ENCODE measurements at regions not wholly inside any gene's neighbourhood (a gene's known extent, or its start where the extent isn't known, plus 50 kb on each side); places are given as distances from the start of the nearest gene placed in this dataset.

DNA sequence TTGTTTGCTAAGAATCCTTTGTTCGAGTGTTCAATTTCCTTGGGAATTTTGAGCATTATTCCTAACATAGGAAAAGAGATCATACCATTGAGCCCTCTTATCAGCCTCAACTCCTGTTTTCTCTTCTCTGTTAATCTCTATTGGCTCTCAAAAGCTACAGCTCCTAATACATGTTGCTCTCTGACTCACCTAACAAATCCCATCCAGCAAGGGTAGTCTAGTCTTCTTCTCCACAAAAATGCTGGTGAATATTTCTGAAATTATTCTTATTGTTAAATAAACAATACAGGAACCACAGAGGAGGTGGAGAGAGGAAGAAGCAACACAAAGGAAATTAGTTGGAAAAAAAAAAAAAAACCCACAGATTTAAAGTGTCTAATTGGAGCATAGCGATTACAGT, 325.8 kb upstream of the NAALADL2 start:
- TF ChIP-seq, protein P1, sequence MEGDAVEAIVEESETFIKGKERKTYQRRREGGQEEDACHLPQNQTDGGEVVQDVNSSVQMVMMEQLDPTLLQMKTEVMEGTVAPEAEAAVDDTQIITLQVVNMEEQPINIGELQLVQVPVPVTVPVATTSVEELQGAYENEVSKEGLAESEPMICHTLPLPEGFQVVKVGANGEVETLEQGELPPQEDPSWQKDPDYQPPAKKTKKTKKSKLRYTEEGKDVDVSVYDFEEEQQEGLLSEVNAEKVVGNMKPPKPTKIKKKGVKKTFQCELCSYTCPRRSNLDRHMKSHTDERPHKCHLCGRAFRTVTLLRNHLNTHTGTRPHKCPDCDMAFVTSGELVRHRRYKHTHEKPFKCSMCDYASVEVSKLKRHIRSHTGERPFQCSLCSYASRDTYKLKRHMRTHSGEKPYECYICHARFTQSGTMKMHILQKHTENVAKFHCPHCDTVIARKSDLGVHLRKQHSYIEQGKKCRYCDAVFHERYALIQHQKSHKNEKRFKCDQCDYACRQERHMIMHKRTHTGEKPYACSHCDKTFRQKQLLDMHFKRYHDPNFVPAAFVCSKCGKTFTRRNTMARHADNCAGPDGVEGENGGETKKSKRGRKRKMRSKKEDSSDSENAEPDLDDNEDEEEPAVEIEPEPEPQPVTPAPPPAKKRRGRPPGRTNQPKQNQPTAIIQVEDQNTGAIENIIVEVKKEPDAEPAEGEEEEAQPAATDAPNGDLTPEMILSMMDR (conservative IDR thresholded peaks at IDR 0.05; ENCODE audit: low read depth, low read length): no peak
- H3K4me3 ChIP-seq (ENCODE audit: low read length): no peak overlapping the region
- peak; percentile 4 for DNase-seq (ENCODE audit: low read depth)

DNA sequence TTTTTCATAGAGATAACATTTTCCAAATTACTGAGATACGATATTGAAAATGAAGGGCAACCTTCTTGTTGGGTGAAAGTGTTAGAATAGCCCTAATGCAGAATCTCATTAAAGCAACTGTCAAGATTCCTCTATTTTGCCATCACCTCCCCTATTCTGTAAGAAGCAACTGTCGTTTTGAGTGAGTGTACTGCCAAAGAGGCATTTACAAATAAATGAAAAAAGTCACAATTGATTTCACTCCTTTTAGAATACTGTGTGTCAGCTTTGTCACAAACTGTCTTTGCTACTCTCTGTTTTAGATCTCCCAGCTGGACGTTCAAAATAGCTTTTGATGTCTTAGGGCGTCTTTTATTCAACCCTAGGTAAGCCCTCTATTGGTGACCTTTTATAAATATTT, 322.8 kb upstream of the NAALADL2 start:
- DNase-seq (ENCODE audit: low read depth): no peak
- H3K4me3 ChIP-seq (ENCODE audit: low read length): no peak overlapping the region
- TF ChIP-seq, protein P1 (conservative IDR thresholded peaks at IDR 0.05; ENCODE audit: low read depth, low read length): no peak

DNA sequence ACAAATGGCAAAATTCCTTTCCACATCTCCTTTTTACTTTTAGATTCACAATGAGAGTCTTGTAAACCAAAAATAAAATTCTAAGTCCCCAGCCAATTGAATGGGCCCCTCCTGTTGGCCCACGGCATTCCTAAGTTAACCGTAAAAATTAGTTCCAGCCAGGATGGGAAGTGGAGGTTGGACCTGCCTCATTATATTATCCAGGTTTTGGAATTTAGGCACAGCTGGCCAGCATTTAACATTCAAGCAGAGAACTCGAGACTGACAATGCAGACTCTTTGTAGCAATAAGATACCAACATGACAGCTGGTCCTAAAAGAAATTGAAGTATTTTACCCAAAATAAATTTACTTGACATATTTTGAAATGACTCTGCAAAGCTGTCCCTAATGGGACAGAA, 321.0 kb upstream of the NAALADL2 start:
- no peak for DNase-seq (ENCODE audit: low read depth)
- H3K4me3 ChIP-seq (ENCODE audit: low read length): no peak overlapping the region
- TF ChIP-seq, protein P1 (conservative IDR thresholded peaks at IDR 0.05; ENCODE audit: low read depth, low read length): no peak

DNA sequence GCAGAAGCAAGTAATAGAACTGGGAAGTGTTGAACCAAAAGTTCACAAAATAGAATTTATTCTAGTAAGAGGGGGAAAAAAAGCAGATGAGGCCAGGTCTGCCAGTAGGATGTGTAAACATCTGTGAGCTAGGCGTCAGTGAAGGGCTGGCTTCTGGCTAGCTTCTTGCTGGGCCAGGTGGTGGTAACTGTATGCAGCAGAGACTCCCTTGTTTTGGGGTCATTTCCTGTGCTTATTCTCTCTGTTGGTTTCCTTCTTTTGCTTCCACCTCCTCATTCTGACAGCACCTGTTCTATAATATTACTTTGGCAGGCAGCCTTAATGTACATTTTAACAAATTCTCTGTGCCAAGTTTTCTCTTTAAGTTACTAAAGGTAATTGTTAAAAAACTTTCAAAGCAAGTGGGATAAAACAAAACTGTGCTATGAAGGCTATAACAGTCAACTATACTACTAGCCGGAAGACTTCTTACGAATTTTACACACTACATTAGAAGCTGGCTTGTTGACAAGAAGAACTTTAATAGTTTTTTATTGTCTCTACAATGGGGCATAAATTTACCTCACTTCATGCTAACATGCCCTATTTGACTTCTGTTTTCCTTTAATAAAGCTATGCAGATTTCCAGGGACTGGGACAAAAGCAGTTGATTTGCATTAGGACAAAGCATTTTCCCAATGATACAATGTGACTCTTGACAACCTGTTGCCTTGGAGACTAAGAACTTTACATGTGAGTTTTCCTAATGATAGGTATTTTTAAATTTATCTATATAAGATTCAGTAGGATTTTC, 318.8 kb upstream of the NAALADL2 start:
- no peak overlapping the region for H3K4me3 ChIP-seq (ENCODE audit: low read length)
- no peak for DNase-seq (ENCODE audit: low read depth)
- TF ChIP-seq, protein P1 (conservative IDR thresholded peaks at IDR 0.05; ENCODE audit: low read depth, low read length): no peak

DNA sequence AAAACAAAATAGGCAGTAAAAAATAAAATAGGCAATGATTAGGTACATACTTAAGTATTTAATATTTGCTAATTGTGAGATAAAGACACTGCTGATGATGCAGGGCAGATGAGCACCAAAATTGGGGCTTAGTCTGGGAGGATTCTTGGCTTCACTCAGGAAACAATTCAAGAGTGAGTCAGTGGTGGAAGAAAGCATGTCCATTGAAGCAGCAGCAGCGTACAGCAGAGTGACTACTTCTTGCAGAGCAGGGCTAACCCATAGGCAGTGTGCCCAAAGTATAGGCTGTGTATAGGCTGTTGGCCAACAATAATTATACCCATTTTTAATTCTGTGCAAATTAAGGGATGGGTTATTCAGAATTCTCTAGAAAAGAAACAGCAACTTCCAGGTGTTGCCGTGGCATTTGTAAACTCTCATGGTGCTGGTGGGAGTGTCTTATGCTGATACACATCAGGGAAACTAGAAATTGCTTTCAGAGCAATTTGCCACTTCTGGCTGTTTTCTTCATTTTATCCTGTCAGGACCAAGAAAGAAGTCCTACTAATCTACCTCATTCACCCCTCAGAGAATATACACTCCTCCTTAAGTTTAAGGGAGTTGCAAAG, 317.3 kb upstream of the NAALADL2 start:
- no peak overlapping the region for H3K4me3 ChIP-seq (ENCODE audit: low read length)
- no peak for DNase-seq (ENCODE audit: low read depth)
- TF ChIP-seq, protein P1 (conservative IDR thresholded peaks at IDR 0.05; ENCODE audit: low read depth, low read length): no peak

DNA sequence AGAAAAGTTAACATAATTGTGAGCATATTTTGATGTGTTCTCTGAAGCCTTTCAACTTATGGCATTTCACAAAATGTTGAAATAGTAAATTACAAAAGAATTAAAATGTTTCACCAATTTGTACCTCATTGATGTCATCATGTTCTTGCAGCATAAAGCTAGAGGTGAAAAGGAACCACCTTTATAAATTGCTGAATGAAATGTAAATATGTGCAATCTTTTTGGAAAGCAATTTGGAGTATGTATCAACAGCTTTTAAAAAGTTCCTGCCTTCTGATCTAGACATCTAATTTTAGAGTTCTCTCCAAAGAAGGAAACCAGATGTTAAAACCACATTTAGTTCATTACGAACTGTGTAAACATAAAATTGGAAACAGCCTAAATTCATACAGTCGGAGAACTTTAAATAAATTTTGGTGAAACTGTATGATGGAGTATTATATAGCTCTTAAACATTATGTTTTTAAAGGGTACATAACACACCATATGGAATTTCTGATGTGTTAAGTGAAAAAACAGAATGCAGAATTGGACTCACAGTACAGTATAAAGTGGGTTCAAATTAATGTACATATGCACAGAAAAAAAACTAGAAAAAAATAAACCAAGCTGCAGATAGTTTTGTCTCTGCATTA, 311.2 kb upstream of the NAALADL2 start:
- TF ChIP-seq, protein P1 (conservative IDR thresholded peaks at IDR 0.05; ENCODE audit: low read depth, low read length): no peak
- DNase-seq (ENCODE audit: low read depth): no peak
- H3K4me3 ChIP-seq (ENCODE audit: low read length): no peak overlapping the region

Measured in retinal pigment epithelial cell (primary cell).